Peyer's patch (tissue), 4 donors: ENCODE measurements at regions not wholly inside any gene's neighbourhood (a gene's known extent, or its start where the extent isn't known, plus 50 kb on each side); places are given as distances from the start of the nearest gene placed in this dataset.
"Not testable (repeated sequence)": the region's sequence is repeated elsewhere in the genome, so short reads cannot be mapped to it uniquely, and the experiment has no call there.

Experiments
- POLR2A ChIP-seq, 2 donors: fragments of 450-650 bp; IDR thresholded peaks; one replicate each; pipeline ENCODE4 v1.5.1; 2017; ENCODE audit warnings: antibody characterized with exemption in 2 of 2, mild to moderate bottlenecking in 2 of 2, moderate library complexity in 2 of 2
- TF ChIP-seq, protein P1 (sequence below), 6 experiments: fragments of 450-650 bp in 4 of 6; fragments of 200-600 bp in 2 of 6; sonication (generic) in 1 of 6; IDR thresholded peaks; one replicate each; pipeline ENCODE4 v1.5.1; 2017 to 2019; ENCODE audit warnings: antibody characterized with exemption in 6 of 6, mild to moderate bottlenecking in 3 of 6, moderate library complexity in 1 of 6

DNA sequence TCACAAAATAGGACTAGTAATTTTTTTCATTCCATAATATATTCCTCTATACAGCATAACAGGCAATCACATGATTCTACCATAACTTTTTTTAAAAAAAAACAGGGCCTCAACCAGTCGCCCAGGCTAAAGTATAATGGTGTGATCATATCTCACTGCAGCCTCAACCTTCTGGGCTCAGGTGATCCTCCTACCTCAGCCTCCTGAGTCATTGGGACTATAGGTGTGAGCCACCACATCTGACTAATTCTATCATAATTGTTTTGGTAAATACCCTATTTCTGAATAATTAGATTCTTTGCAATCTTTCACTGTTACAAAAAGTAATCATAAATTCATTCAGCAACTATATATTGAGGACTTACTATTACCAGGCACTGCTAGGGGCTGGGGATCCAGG lies 137.8 kb downstream of the KLRB1 start:
- TF ChIP-seq, protein P1, sequence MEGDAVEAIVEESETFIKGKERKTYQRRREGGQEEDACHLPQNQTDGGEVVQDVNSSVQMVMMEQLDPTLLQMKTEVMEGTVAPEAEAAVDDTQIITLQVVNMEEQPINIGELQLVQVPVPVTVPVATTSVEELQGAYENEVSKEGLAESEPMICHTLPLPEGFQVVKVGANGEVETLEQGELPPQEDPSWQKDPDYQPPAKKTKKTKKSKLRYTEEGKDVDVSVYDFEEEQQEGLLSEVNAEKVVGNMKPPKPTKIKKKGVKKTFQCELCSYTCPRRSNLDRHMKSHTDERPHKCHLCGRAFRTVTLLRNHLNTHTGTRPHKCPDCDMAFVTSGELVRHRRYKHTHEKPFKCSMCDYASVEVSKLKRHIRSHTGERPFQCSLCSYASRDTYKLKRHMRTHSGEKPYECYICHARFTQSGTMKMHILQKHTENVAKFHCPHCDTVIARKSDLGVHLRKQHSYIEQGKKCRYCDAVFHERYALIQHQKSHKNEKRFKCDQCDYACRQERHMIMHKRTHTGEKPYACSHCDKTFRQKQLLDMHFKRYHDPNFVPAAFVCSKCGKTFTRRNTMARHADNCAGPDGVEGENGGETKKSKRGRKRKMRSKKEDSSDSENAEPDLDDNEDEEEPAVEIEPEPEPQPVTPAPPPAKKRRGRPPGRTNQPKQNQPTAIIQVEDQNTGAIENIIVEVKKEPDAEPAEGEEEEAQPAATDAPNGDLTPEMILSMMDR (IDR thresholded peaks at IDR 0.05), result not testable (repeated sequence)
- TF ChIP-seq POLR2A (IDR thresholded peaks at IDR 0.05), result not testable (repeated sequence)
